BLaER1 (cell line): ENCODE measurements at regions not wholly inside any gene's neighbourhood (a gene's known extent, or its start where the extent isn't known, plus 50 kb on each side); places are given as distances from the start of the nearest gene placed in this dataset.
A peak's percentile ranks its signal among the peaks of the same experiment; 100 is the strongest.

ENCODE experiments used
- H3K27ac ChIP-seq: shearing (Covaris generic); formaldehyde crosslinking; 2 replicates; pipeline ENCODE4 v1.8.1; 2022
- H3K27me3 ChIP-seq: shearing (Covaris generic); formaldehyde crosslinking; 2 replicates; pipeline ENCODE4 v1.8.1; 2022
- H3K36me3 ChIP-seq: shearing (Covaris generic); formaldehyde crosslinking; 2 replicates; pipeline ENCODE4 v1.8.1; 2022
- H3K4me1 ChIP-seq: shearing (Covaris generic); formaldehyde crosslinking; 2 replicates; pipeline ENCODE4 v1.8.1; 2022
- H3K4me2 ChIP-seq: shearing (Covaris generic); formaldehyde crosslinking; 2 replicates; pipeline ENCODE4 v1.8.1; 2022
- H3K4me3 ChIP-seq: shearing (Covaris generic); formaldehyde crosslinking; 2 replicates; pipeline ENCODE4 v1.8.1; 2022
- H3K9ac ChIP-seq: shearing (Covaris generic); formaldehyde crosslinking; 2 replicates; pipeline ENCODE4 v1.8.1; 2022
- H3K9me3 ChIP-seq: shearing (Covaris generic); formaldehyde crosslinking; 2 replicates; pipeline ENCODE4 v1.8.1; 2022
- H4K20me1 ChIP-seq: shearing (Covaris generic); formaldehyde crosslinking; 2 replicates; pipeline ENCODE4 v1.8.1; 2022
- Cebpa-rat ChIP-seq: shearing (Covaris generic); IDR thresholded peaks from 2 replicates; pipeline ENCODE4 v1.8.1; 2022

DNA sequence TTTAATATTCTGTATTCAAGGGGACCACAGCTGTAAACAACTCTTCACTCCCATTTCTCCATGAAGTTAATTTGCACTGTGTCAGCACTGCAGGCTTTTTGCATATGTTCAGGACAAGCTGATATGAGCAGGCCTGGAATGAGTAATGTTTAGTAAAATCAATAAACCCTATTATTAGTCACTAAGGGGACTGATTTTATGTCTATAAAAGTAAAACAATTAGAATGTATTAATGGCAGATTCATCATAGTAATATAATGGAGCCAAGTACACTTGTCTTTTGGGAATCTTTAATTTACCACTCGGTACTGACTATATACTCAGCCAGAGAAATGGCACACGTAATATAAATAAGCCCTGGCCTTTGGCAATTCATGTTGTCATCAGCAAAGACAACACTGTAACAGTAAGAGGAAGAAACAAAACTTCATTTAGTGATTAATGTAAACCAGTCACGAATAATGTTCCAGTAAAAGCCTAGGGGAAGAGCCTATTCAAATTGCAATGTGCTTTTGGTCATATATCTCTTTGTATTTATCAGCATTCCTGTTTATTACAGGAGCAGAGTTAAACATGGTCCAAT, 111.6 kb downstream of the ZNF608 start:
- Histone ChIP-seq H3K36me3 (peaks cover 67% of the 10 kb centered on the region), H4K20me1 (peaks cover 96% of the 10 kb centered on the region), H3K9me3 (no peaks in the 10 kb centered on the region), H3K4me1 (peaks cover 13% of the 10 kb centered on the region; the same call in 1 of the 2 replicates), H3K9ac (no peak overlapping the region), H3K4me2 (no peak overlapping the region), H3K4me3 (no peak overlapping the region), H3K27ac (no peak overlapping the region), H3K27me3 (no peaks in the 10 kb centered on the region)
- TF ChIP-seq Cebpa-rat = no peak

DNA sequence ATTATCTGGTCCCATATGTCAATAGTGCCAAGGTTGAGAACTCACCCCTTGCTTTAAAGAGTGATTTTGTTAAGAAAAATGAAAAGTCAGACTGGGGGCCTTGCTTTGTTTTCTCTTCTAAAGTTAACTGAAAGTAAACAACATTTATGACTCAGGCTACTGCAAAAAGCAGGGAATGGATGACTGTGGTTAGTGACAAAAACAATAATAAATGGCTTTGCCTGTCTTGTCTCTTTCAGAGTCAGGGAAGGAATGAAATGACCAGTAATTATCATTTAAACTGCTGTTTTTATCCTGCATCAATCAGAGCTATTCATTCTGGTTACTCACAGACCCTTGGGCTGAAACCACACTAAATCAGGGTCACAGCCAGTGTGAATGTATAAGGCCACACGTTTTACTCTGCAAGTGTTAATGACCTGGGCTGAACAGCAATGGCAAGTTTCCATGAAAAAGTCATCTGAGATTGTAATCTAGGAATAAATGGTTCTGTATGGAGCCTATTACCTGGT, 112.2 kb downstream of the ZNF608 start:
- peaks cover 63% of the 10 kb centered on the region for H3K36me3 ChIP-seq
- H3K9me3 ChIP-seq = no peaks in the 10 kb centered on the region
- H3K4me2 ChIP-seq = no peak overlapping the region
- no peak for TF ChIP-seq Cebpa-rat
- no peaks in the 10 kb centered on the region for H3K27me3 ChIP-seq
- no peak overlapping the region for H3K27ac ChIP-seq
- H3K9ac ChIP-seq = no peak overlapping the region
- H4K20me1 ChIP-seq = peaks cover 93% of the 10 kb centered on the region
- no peak overlapping the region for H3K4me3 ChIP-seq
- H3K4me1 ChIP-seq = peaks cover 13% of the 10 kb centered on the region; the same call in 1 of the 2 replicates

GRCh38 chr5:124633209-124633608, 113.2 kb downstream of the ZNF608 start:
- Histone ChIP-seq H3K4me1 (peaks cover 13% of the 10 kb centered on the region; the same call in 1 of the 2 replicates), H3K9ac (no peak overlapping the region), H3K4me2 (no peak overlapping the region), H3K4me3 (no peak overlapping the region), H3K27me3 (no peaks in the 10 kb centered on the region), H3K36me3 (peaks cover 52% of the 10 kb centered on the region), H3K27ac (no peak overlapping the region), H3K9me3 (no peaks in the 10 kb centered on the region), H4K20me1 (peaks cover 89% of the 10 kb centered on the region)
- no peak for TF ChIP-seq Cebpa-rat

GRCh38 chr5:124631874-124632550, 114.4 kb downstream of the ZNF608 start:
- H3K36me3 ChIP-seq = peaks cover 40% of the 10 kb centered on the region
- H3K4me2 ChIP-seq = no peak overlapping the region
- H4K20me1 ChIP-seq = peaks cover 77% of the 10 kb centered on the region
- no peak overlapping the region for H3K27ac ChIP-seq
- H3K4me1 ChIP-seq = peaks cover 13% of the 10 kb centered on the region; the same call in 1 of the 2 replicates
- TF ChIP-seq Cebpa-rat = no peak
- H3K27me3 ChIP-seq = no peaks in the 10 kb centered on the region
- no peak overlapping the region for H3K9ac ChIP-seq
- H3K9me3 ChIP-seq = no peaks in the 10 kb centered on the region
- no peak overlapping the region for H3K4me3 ChIP-seq

DNA sequence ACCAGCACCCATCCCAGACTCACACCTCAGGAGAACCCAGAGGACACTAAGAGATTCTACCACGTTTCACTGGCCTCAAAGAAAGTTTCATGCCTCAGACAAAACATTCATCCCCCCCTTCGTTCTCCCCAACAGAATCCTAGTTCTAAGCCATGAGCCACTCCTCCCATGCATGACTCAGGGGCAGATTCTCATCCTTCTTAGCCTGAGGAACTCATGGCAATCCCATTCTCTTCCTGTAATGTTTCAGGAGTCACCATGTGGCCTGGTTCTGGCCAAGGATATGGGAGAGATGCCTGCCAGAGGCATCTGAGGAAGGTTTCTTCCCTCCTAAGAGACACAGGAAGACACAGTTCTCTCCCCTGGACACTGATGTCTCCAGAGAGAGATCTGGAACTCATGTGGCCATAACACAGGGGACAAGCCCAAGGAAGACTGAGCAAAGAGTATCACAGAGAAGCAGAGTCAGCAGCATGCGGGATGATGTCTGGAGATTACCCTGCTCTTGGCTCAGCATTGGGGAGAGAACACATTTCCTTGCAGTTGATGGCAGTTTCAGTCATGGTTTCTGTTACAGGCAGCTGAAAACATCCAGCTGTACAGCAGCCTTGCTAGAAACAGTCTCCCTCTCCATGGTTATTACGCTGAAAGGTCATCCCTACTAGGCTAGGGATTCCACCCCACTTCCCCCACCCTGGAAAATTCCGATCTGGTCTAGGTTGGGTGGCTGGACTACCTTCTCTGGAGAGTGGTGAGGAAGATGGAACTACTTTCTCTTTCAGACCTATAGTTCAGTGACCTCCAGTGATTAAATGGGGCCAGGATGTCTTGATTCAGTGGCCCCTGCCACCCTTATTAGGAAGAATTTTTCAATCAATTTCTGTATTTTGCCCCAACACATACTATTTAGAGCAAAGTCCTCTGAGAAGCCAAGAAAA, 115.4 kb downstream of the ZNF608 start:
- no peaks in the 10 kb centered on the region for H3K27me3 ChIP-seq
- no peak overlapping the region for H3K27ac ChIP-seq
- no peaks in the 10 kb centered on the region for H3K9me3 ChIP-seq
- H3K4me1 ChIP-seq = peaks cover 13% of the 10 kb centered on the region; the same call in 1 of the 2 replicates
- H4K20me1 ChIP-seq = peaks cover 67% of the 10 kb centered on the region
- H3K9ac ChIP-seq = no peak overlapping the region
- H3K4me3 ChIP-seq = no peak overlapping the region
- peaks cover 32% of the 10 kb centered on the region for H3K36me3 ChIP-seq
- no peak for TF ChIP-seq Cebpa-rat
- H3K4me2 ChIP-seq = no peak overlapping the region

GRCh38 chr5:124628721-124629596, 117.5 kb downstream of the ZNF608 start:
- Histone ChIP-seq H3K4me1 (peaks cover 13% of the 10 kb centered on the region; the same call in 1 of the 2 replicates), H3K9me3 (no peaks in the 10 kb centered on the region), H3K27me3 (no peaks in the 10 kb centered on the region), H3K27ac (peak overlapping the region; percentile 21; the same call in 1 of the 2 replicates), H3K4me2 (no peak overlapping the region), H4K20me1 (peaks cover 47% of the 10 kb centered on the region), H3K36me3 (peaks cover 11% of the 10 kb centered on the region), H3K4me3 (no peak overlapping the region), H3K9ac (no peak overlapping the region)
- no peak for TF ChIP-seq Cebpa-rat

GRCh38 chr5:124627815-124628595, 118.4 kb downstream of the ZNF608 start:
- TF ChIP-seq Cebpa-rat = no peak
- H3K9ac ChIP-seq = no peak overlapping the region
- peaks cover 13% of the 10 kb centered on the region; the same call in 1 of the 2 replicates for H3K4me1 ChIP-seq
- no peak overlapping the region for H3K4me3 ChIP-seq
- no peaks in the 10 kb centered on the region for H3K9me3 ChIP-seq
- peaks cover 37% of the 10 kb centered on the region for H4K20me1 ChIP-seq
- no peaks in the 10 kb centered on the region for H3K27me3 ChIP-seq
- no peak overlapping the region for H3K4me2 ChIP-seq
- H3K27ac ChIP-seq = peak overlapping the region; percentile 5; the same call in 1 of the 2 replicates
- peaks cover 2% of the 10 kb centered on the region for H3K36me3 ChIP-seq

GRCh38 chr5:124626053-124626452, 120.4 kb downstream of the ZNF608 start:
- Histone ChIP-seq H3K27me3 (no peaks in the 10 kb centered on the region), H3K9ac (no peak overlapping the region), H3K4me2 (no peak overlapping the region), H3K4me3 (no peak overlapping the region), H3K36me3 (no peaks in the 10 kb centered on the region; the same call in 1 of the 2 replicates), H3K9me3 (no peaks in the 10 kb centered on the region), H4K20me1 (peaks cover 20% of the 10 kb centered on the region), H3K4me1 (0 out of 2 replicates have a peak, but pooled peaks cover under 1% of the 10 kb centered on the region), H3K27ac (no peak overlapping the region)
- no peak for TF ChIP-seq Cebpa-rat
